HepG2 (cell line): ENCODE measurements at regions not wholly inside any gene's neighbourhood (a gene's known extent, or its start where the extent isn't known, plus 50 kb on each side); places are given as distances from the start of the nearest gene placed in this dataset.

Source experiments
- ATF2 ChIP-seq: sonication (generic); formaldehyde crosslinking; IDR thresholded peaks from 2 replicates; pipeline ENCODE4 v1.4.0; 2020; ENCODE audit warnings: missing genetic modification reagents
- SRSF9 ChIP-seq: fragments of 200-400 bp; formaldehyde crosslinking; IDR thresholded peaks from 2 replicates; pipeline ENCODE4 v1.6.1; 2018; ENCODE audit warnings: borderline replicate concordance, mild to moderate bottlenecking, low read depth, low read length; ENCODE audit not compliant: insufficient read depth, poor library complexity, severe bottlenecking

- TF ChIP-seq ATF2: no peak
- TF ChIP-seq SRSF9: no peak
These were observed 181.6 kb upstream of the IRX6 start for GRCh38 chr16:55142405-55142804.
